ENCODE measurements at regions not wholly inside any gene's neighbourhood (a gene's known extent, or its start where the extent isn't known, plus 50 kb on each side); places are given as distances from the start of the nearest gene placed in this dataset.

DNA sequence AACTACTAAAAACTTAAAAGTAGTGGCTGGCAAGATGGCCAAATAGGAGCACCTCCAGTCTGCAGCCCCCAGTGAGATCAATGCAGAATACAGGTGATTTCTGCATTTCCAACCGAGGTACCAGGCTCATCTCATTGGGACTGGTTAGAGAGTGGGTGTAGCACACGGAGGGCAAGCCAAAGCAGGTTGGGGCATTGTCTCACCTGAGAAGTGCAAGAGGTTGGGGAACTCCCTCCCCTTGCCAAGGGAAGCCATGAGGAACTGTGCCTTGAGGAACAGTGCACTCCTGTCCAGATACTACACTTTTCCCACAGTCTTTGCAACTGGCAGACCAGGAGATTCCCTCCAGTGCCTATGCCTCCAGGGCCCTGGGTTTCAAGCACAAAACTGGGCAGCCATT lies 311.1 kb downstream of the PAPSS1 start:
- Mint-ChIP-seq H3K9me3 (peaks cover 30% of the 10 kb centered on the region), H3K4me1 (no peaks in the 10 kb centered on the region), H3K4me3 (no peak overlapping the region), H3K36me3 (ENCODE audit: low read depth) (peaks cover 2% of the 10 kb centered on the region), H3K27ac (no peak overlapping the region), H3K27me3 (ENCODE audit: insufficient read depth) (no peaks in the 10 kb centered on the region)
- no peak for DNase-seq
- Histone ChIP-seq H3K27ac (ENCODE audit: low read depth, low read length) (no peak overlapping the region), H3K36me3 (ENCODE audit: control insufficient read depth, insufficient read depth, low read length) (no peaks in the 10 kb centered on the region), H3K9me3 (ENCODE audit: control insufficient read depth, low read length) (no peaks in the 10 kb centered on the region), H3K4me3 (ENCODE audit: low read length) (no peak overlapping the region), H3K4me1 (ENCODE audit: control insufficient read depth, insufficient read depth, low read length) (no peaks in the 10 kb centered on the region), H3K27me3 (ENCODE audit: control insufficient read depth, insufficient read depth, low read length, poor library complexity, severe bottlenecking) (no peaks in the 10 kb centered on the region), H3K9ac (ENCODE audit: extremely low read depth, low read length, poor library complexity, severe bottlenecking) (no peak overlapping the region)
- TF ChIP-seq, protein P1, sequence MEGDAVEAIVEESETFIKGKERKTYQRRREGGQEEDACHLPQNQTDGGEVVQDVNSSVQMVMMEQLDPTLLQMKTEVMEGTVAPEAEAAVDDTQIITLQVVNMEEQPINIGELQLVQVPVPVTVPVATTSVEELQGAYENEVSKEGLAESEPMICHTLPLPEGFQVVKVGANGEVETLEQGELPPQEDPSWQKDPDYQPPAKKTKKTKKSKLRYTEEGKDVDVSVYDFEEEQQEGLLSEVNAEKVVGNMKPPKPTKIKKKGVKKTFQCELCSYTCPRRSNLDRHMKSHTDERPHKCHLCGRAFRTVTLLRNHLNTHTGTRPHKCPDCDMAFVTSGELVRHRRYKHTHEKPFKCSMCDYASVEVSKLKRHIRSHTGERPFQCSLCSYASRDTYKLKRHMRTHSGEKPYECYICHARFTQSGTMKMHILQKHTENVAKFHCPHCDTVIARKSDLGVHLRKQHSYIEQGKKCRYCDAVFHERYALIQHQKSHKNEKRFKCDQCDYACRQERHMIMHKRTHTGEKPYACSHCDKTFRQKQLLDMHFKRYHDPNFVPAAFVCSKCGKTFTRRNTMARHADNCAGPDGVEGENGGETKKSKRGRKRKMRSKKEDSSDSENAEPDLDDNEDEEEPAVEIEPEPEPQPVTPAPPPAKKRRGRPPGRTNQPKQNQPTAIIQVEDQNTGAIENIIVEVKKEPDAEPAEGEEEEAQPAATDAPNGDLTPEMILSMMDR (conservative IDR thresholded peaks at IDR 0.05) = no peak
- WGBS, 2 experiments (ENCODE audit: insufficient coverage in 1 of 2, insufficient read length in 1 of 2) = 46 to 80% methylated on average over 1 to 2 of the region's 2 CpGs

DNA sequence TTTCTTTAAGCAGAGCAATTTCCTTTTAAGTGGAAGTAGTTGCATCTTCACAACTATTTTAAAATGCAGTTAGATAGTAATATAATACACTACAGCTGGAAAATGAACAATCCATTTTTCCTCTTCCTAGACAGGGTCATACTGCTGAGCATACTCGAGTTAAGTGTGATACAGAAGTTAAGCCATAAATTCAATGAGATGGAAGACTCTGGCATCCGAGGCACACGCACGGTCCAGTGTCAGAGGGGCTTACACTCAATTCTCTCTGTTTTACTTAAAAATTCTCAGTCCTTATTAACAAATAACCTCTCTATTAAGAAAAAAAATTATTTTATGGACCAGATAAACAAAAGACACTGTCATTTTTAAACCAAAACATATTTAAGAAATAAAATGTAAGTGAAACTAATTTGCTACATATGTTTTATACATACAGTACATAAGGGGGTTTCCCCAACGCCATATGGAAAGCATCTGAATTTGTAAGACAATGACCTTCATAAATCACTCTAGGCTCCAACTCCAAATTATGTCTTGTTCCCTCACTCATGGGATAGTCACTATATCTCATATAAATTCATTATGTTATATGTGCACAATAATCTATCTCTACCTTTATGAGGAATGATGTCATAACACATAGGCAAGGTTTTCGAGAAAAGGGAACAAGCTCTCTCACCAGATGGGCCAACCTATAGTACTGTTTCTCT lies 315.3 kb downstream of the PAPSS1 start:
- WGBS, 2 experiments (ENCODE audit: insufficient coverage in 1 of 2, insufficient read length in 1 of 2) = 89 to 100% methylated on average over 1 to 6 of the region's 6 CpGs
- H3K27me3 Mint-ChIP-seq (ENCODE audit: insufficient read depth) = no peaks in the 10 kb centered on the region
- H3K9me3 Mint-ChIP-seq = peaks cover under 1% of the 10 kb centered on the region
- H3K4me3 Mint-ChIP-seq = no peak overlapping the region
- no peaks in the 10 kb centered on the region for H3K4me1 Mint-ChIP-seq
- no peak for DNase-seq
- Histone ChIP-seq H3K27me3 (ENCODE audit: control insufficient read depth, insufficient read depth, low read length, poor library complexity, severe bottlenecking) (no peaks in the 10 kb centered on the region), H3K36me3 (ENCODE audit: control insufficient read depth, insufficient read depth, low read length) (no peaks in the 10 kb centered on the region), H3K4me1 (ENCODE audit: control insufficient read depth, insufficient read depth, low read length) (no peaks in the 10 kb centered on the region), H3K9me3 (ENCODE audit: control insufficient read depth, low read length) (no peaks in the 10 kb centered on the region), H3K27ac (ENCODE audit: low read depth, low read length) (no peak overlapping the region), H3K9ac (ENCODE audit: extremely low read depth, low read length, poor library complexity, severe bottlenecking) (no peak overlapping the region), H3K4me3 (ENCODE audit: low read length) (no peak overlapping the region)
- H3K27ac Mint-ChIP-seq = no peak overlapping the region
- H3K36me3 Mint-ChIP-seq (ENCODE audit: low read depth) = no peaks in the 10 kb centered on the region
- TF ChIP-seq, protein P1 (conservative IDR thresholded peaks at IDR 0.05) = no peak

DNA sequence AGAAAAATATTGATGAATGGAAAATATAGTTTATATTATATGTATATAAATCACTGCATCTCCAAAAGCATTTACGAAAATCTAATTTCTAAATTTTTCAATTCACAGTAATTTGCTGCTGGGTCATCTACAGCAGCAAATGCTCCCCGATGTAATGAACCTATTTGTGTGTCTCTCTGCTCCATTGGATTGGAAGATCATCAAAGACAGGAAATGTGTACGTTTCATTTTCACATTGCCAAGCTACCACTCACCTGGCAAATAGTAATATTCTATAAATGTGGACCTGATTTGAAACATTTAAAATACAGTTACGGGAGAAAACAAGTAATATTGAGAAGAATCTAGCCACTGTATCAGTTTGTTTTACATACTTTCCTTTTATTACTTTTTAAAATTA lies 317.7 kb downstream of the PAPSS1 start:
- H3K27me3 ChIP-seq (ENCODE audit: control insufficient read depth, insufficient read depth, low read length, poor library complexity, severe bottlenecking) = no peaks in the 10 kb centered on the region
- Mint-ChIP-seq H3K27ac (no peak overlapping the region), H3K9me3 (no peaks in the 10 kb centered on the region), H3K4me1 (peaks cover 5% of the 10 kb centered on the region), H3K27me3 (ENCODE audit: insufficient read depth) (no peaks in the 10 kb centered on the region), H3K36me3 (ENCODE audit: low read depth) (no peaks in the 10 kb centered on the region), H3K4me3 (no peak overlapping the region)
- H3K9me3 ChIP-seq (ENCODE audit: control insufficient read depth, low read length) = no peaks in the 10 kb centered on the region
- no peaks in the 10 kb centered on the region for H3K4me1 ChIP-seq (ENCODE audit: control insufficient read depth, insufficient read depth, low read length)
- 91 to 100% methylated on average over 2 to 3 of the region's 4 CpGs for WGBS, 2 experiments (ENCODE audit: insufficient coverage in 1 of 2, insufficient read length in 1 of 2)
- TF ChIP-seq, protein P1 (conservative IDR thresholded peaks at IDR 0.05) = no peak
- no peak overlapping the region for H3K27ac ChIP-seq (ENCODE audit: low read depth, low read length)
- no peak for DNase-seq
- H3K9ac ChIP-seq (ENCODE audit: extremely low read depth, low read length, poor library complexity, severe bottlenecking) = no peak overlapping the region
- no peak overlapping the region for H3K4me3 ChIP-seq (ENCODE audit: low read length)
- no peaks in the 10 kb centered on the region for H3K36me3 ChIP-seq (ENCODE audit: control insufficient read depth, insufficient read depth, low read length)

All from endodermal cell (in vitro differentiated cells).